ENCODE measurements at regions not wholly inside any gene's neighbourhood (a gene's known extent, or its start where the extent isn't known, plus 50 kb on each side); places are given as distances from the start of the nearest gene placed in this dataset.

DNA sequence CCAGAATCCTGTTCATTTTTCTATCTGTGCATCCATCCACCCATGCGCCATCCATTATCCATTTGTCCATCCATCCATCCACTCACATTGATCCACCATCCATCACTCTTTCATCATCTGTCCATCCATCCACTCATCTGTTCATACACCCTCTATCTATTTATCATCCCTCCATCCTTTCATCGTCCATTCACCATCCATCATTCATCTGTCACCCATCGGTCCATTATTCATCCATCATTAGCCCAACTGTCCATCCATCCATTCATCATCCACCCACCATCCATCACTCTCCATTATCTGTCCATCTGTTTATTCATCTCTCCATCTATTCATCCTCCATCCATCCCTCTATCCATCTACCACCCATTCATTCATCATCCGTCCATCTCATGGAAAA, 125.7 kb upstream of the TMPRSS2 start:
- no peak for DNase-seq

DNA sequence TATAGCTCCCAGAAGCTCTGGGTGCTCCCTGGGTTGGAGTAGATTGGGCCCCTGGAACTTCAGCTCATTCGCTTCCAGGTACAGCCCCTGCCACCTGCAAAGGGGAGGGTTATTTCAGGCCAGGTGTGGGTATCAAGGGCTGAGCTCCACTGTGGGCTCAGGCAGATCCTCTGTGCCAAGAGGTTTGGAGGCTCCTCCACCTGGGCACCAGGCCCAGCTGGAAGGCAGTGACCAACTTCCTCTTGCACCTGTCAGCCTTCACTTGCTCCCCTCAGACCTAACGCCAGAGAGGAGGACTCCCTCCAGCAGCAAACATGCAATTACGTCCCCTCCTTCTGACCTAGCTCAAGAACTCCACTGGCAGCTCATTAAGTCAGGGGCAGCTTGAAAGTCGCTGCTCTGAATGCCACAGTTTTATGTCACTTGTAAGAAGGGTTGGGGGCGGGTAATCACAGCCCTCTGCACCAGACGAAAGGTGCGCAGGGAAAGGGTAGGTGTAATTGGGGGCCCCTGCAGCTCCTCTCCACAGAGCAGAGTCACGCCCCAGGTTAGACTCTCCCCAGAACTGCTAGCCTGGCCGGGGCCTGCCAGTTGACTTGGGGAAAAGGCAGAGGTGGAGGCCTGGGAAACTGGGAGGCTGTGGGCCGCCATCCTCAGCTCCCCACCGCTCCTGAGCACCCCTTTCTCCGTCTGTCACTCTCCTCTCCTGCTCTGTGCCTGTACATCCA, 125.0 kb upstream of the TMPRSS2 start:
- DNase-seq: no peak

DNA sequence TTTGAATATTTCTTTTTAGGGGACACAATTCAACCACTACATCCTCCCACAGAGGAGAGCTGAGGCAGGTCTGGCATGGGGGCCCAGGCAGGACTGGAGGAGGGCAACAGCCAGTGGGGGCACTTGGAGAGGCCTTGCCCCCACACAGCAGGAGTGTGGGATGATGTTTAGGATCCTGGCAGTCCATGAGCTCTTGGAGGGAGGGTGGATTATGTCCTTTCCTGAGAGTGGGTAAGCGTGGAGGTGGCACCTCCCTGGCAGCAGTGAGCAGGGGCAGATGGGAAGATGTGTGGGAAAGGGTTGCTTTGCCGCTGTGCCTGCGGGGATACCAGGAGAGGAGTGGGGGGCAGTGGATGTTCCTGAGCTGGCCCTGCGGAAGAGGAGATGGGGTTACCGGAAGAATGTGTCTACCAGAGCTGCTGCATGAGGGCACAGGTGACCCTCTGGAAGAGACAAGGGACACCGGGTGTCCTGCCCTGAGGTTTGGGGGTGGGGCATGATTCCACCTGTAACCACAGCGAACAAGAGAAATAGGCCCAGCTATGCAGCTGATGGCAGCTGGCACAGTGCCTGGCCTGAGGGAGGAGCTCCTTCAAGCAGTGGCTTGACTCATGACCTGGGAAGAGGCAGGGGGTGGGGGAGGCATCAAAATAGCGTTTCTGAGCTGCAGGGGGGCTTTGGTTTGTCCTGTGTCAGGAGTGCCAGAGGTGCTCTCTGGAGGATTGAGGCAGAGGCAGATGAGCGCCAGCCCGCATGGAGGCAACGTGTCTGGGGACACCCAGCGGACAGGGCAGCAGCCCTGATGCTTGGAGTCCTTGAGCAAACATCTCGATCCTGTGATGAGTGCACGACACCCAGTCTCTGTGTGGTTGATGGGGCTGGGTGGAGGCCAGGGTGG, 123.9 kb upstream of the TMPRSS2 start:
- no peak for DNase-seq

DNA sequence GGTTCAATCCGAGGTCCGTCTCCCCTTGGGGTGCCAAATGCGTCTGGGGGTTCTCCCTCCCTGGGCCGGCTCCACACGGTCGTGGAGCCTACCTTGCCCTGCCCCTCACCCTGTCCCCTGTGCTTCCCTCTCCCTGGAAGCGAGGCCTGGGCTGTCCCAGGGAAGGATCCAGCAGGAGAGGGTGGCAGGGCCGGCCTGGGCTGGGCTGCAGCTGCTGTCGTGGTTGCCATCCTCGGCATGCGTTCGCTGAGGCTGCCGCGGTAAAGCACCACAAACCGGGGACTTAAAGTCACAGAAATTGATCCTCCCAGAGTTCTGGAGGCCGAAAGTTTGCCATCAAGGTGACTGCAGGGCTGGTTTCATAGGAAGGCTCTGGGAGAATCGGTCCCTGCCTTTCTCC, 123.0 kb upstream of the TMPRSS2 start:
- no peak for DNase-seq

DNA sequence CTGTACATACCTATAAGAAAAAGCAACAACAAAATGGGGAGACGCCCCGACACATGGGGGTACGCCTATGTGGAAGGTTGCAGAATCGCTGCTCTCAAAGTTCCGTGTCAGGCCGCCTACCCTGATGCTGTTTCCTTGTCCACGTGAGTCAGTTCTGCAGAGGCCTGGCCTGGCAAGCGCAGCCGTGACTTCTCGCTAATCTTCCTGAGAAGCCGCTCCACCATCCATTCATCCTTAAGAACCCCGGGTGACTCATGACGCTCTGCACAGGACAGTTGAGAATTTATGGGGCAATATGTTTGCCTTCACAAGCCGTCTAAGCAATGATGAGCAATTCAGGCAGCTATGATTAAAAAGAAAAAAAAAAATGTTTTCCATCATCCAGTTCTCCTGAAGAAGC, 122.3 kb upstream of the TMPRSS2 start:
- DNase-seq: no peak

DNA sequence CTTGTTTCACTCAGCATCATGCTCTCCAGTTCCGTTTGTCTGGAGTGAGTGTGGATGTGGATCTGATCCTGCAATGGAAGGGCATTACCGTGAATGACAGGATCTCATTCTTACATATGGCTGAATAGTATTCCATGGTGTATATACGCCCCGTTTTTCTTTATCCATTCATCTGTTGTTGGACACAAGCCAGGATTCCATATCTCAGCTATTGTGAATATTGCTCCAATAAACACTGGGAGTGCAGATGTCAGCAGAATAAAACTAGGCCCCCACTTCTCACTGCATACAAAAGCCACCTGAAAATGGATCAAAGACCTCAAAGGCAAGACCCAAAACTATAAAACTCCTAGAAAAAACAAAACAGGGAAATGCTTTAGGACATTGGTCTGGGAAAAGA, 120.3 kb upstream of the TMPRSS2 start:
- DNase-seq: no peak

DNA sequence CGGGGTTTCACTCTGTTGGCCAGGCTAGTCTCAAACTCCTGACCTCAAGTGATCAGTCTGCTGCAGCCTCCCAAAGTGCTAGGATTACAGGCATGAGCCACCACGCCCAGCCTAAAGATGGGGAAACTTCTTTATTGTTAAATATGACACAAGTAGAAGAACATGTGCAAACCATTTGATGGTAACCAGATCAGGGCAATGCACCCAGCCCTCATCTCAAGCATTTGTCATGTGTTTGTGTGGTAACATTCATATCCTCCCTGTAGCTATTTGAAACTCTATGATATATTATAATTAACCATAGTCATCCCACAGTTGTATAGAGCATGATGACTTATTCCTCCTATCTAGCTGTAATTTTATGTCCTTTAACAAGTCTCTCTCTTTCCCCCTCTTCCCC, 119.5 kb upstream of the TMPRSS2 start:
- DNase-seq: no peak

DNA sequence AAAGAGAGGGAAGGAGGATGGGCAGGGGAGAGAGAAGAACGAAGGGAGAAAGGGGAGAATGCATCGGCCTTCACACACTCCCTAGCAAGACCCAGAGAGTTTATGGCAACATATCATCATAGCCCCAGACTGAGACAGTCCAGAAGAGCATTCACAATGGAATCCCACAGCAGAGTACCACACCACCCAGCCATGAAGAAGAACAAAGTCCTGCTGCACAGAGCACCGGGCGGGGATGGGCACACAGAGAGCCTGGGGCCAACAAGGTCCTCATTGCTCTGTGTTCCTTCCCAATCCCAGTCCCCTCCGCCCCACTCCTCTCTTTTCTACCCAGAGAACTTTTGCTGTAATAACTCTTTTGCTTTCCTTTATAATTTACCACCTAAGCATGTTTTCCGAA, 118.1 kb upstream of the TMPRSS2 start:
- no peak for DNase-seq

DNA sequence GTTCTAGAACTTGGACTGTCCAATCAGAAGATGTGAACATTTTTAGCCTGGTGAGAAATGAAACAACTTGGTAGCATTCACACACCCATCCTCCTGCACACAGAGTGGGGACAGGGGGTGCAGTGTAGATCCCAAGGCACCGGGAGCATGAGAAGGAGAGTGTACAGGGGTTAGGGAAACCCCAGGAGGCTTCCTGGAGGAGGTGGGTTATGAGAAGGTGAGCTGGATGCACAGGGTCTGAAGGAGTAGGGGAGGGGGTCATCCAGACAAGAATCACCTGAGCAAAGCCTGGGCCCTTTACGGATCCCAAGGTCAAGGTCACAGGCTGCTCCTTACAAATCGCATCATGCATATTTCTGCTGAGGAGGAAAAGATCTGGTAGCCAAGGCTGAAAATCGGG, 117.5 kb upstream of the TMPRSS2 start:
- DNase-seq: no peak

DNA sequence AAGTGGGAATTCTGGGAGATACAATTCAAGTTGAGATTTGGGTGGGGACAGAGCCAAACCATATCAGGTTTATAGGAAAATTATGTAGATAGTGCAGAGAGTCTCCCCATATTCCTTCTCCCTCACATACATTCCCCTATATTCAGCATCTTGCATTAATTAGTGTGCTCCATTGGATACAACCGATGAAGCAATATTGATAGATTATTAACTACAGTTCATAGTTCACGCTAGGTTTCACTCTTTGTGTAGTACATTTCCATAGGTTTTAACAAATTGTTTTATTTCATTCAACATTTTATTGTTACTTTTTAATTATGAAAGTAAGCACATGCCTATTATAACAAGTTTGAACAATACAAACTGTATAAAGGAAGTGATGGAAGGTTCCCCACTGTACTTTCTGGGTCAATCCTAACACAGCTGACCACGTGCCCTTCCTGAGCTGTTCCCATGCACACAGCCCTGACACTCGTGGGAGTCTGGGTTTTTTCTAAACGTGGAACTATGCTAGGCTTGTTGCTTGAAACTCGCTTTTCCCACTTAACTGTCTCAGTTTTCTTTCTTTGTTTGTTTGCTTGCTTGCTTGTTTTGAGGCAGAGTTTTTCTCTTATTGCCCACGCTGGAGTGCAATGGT, 116.8 kb upstream of the TMPRSS2 start:
- DNase-seq: no peak

DNA sequence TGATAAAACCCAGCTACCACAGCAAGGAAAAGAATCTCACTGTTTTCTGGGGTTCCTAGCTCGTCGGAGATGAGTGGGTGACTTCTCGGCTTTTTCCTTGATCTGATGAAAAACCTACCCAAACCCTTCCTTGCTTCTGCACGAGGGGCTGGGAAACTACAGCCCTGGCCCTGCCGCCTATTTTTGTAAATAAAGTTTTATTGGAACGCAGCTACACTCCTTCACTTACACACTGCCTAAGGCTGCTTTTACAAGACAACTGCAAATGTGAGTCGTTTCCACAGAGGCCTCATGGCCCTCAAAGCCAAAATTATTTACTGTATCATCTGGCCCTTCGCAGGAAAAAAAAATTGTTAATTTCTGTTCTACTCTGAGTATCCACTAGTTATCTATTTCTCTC, 116.0 kb upstream of the TMPRSS2 start:
- no peak for DNase-seq

DNA sequence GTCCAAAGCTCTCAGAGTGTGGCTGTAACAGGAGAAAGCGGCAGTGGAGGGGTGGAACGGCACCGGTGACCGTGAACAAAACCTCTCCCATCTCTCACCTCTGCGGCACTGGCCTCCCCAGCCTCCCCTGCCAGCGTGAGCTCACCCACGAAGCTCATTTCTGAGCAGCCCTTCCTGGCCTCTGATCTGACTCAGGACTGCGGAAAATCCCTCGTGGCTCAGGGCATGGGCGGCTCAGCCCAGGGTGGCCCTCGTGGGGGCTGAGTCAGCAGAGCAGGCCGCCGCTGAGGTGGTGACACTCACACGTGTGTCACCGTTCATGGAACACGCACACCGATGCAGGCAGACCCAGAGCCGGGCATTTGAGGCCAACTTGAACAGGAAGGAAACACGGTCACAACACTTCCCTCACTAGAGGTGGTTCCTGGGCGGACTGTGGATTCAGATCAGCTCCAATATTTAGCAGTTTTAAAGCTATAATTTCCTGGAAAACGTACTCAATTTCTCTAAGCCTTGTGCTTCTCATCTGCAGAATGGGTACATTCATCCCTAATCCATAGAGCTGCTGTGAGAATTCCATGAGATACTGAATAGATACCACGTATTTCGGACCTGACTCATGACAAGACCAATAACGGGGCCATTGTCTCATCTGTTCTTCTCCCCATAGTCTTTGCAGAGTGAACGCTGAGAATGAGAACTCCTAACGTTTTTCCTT, 115.0 kb upstream of the TMPRSS2 start:
- DNase-seq: no peak

DNA sequence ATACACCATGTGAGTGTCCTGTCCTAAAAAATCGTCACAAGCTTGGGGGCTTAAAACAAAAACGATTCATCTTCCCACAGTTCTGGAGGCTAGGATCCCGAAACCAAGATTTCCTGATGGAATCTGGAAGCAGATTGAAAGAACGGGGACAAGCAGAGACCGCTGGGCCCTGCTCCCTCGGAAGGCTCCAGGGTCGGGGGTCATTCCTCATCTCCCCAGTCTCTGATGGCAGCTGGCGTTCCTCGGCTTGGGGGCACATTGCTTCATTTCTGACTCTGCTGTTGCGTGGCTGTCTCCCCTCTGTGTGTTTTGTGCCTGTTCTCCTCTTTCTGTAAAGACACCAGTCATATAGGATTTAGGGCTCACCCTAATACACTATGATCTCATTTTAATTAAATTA, 114.2 kb upstream of the TMPRSS2 start:
- DNase-seq: no peak

DNA sequence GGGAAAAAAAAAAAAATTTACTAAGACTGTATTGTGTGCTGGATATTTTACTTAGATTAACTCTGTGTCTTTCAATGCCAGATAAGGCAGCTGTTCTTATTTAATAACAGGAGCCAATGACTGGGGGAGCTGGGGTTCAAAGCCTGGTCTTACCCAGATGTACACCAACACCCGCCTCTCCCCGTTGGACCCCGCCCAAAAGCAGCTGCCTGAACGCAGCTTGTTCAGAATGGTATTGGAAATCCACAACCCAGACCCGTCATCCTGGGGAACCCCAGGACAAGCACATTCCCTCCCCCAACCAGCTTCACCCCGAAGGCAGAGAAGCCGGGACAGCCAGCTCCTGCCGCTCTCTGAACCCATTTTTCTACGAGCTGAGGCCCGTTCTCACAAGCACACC, 113.6 kb upstream of the TMPRSS2 start:
- DNase-seq: no peak

DNA sequence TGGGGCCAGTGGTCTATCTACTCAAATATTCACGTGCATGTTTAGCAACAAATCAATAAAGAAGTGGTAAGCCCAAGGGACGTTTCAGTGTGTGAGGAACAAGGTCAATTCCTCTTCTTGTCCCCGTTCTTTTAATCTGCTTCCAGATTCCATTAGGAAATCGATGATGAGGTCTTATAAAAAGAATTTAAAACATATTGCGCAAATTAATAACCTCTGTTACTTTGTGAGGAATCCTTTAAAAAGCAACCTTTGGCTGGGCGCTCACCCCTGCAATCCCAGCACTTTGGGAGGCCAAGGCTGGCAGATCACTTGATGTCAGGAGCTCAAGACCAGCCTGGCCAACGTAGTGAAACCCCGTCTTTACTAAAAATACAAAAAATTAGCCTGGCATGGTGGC, 113.0 kb upstream of the TMPRSS2 start:
- no peak for DNase-seq

DNA sequence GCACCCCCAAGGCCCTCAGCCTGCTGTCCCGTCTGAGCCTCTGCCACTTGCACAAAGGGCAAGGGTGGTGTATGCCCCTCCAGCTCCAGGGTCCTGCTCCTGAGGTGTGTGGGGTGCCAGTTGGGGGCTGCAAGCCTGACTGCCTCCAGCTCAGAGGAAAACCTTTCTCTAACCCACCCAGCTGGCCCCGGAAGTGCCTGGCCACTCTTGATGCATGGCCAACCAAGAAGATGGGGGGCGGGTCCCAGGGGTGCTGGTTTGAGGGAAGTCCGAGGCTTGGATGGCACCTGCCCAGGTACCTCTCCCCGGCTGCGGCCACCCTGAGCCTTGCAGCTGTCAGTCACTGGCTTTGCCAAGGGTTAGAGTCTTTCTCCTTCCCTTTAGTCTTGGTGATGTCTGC, 112.6 kb upstream of the TMPRSS2 start:
- DNase-seq: no peak

DNA sequence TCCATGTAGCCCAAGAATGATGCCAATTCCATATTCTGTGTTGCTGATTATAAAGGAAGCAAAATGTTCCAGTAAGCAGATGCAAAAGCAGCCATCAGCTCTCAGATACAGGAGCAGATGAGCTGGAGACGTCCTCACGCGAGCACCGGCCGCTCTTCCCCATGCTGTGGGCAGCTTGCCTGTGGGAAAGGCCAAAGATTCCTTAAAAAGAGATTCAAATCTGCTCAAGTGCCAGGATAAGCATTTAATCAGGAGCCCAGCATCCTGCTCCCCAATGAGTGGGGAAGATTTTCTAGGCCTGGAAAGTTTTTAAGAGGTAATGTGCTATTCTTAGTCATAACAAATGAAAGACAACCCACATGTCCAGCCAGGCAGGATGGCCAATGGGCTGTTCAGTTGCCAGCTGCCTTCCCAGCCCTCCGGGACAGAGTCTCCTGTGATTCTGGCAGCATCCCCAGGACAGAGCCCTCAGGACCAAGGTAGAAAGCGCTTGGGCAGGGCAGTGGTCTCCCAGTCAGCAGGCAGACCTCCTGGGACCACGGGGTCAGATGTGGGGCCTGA, 108.2 kb upstream of the TMPRSS2 start:
- DNase-seq: peak in 1 of 51 donors; percentile 30

DNA sequence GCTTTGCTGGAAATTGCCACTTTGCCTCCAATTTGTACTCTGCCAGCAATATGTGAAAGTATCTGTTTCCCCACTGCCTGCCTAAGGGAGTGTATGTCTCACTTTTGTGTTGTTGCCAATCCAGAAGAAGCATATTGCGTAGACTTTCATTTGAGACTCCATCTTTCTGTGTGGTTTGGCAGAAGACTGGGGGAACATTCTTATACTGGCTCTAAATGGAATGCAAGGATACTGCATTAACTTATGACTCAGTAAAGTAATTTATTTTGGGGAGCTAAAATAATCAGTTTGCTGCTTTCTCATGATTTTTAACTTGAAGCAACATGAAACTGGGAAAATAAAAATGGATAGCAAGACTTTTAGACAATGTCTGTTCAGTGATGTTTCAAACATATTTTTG, 107.7 kb upstream of the TMPRSS2 start:
- peak in 1 of 51 donors; percentile 4 for DNase-seq

DNA sequence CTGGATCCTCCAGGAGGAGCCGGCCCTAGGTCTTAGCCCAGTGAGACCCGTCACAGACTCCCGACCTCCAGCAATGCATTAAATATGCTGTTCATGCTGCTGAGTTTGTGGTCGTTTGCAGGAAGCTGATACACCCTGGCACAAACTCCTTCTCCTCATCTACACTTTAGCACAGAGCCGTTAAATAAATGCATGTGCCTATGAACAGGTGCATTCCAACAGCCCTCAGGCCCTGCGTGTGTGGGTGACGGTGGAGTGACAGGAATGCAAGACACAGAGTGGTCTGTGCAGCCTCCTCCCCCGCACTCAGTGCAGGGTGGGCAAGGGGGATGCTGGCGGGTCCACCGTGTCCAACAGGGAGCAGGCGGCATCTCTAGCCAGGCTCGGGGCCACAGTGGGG, 106.6 kb upstream of the TMPRSS2 start:
- DNase-seq: no peak

DNA sequence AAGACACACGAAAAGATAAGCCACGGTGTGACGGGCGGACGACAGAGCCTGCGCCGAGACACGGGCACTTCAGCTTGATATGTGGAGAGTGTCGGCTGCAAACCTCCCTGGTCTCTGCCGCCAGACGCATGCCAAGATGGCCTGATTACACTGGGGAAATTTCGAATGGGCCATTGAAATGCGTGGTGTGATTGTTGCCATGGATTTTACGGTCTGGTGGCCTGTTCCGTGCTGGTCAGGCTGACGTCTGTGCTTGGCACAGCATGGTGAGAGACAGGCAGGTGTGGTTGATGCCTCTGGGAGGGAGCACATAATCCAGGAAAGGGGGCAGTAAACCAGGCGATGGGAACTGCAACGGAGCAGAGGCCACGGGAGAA, 105.6 kb upstream of the TMPRSS2 start:
- DNase-seq: peak in 1 of 51 donors; percentile 3

DNA sequence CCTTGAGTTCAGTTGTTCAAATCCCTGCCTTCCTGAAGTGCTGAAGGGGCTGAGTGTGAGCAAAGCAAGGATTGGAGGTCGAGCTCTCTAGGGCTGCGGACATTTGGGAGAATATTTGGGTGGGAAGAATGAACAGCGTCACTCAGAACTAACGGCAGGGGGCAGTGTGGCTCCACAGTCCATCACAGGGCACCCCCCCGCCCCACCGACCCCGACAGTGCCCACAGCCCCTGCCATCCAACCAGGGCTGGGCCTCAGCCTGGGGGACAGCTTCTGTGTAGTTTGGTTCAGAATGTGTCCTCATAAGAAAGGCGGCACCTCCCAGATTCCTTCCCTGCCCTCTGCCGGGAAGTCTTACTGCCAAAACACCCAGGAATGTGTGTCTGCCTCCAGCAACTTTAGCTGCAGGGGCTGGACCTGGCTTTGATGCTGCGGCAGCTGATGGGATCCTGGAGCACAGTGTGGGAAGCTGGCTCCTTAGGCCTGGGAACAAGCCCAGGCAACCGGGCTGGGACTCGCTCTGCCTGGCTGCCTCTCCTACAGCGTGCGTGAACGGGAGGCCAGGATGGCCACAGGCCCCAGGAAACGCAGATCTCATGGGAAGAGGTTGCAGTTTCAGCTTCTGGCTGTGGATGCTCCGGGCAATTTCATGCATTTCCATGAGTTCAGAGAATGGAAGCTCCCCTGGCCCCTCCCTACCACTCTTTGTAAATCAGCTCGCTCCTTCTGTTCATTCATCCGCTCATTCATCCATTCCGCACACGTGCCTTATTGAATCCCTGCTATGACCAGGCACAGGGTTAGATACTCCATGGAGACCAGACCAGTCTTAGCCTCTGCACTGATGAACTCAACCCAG, 104.9 kb upstream of the TMPRSS2 start:
- peak in 45 of 51 donors; percentile 6 to 84 (median 53) for DNase-seq
